K562 (cell line): ENCODE measurements at regions not wholly inside any gene's neighbourhood (a gene's known extent, or its start where the extent isn't known, plus 50 kb on each side); places are given as distances from the start of the nearest gene placed in this dataset.

Experiments
- ATAC-seq: fragments of 200-7000 bp; cut with Tn5 transposase; 3 replicates; pipeline ENCODE4 v1.9.1; 2020; ENCODE audit warnings: moderate library complexity
- BruUV-seq: library from RNA; stranded (reverse); fragments of 400-500 nt; replicated peaks from 2 replicates; lab custom pipeline; 2021; lab: Mats Ljungman, UMichigan
- CTCF ChIA-PET: fragments of 300-600 bp; formaldehyde crosslinking; extraction: SDS; loops from one replicate; lab custom pipeline; 2021; ENCODE audit warnings: low intra/inter-chr PET ratio; lab: Yijun Ruan, JAX
- POLR2A ChIA-PET: fragments of 300-600, 350-650 bp; sonication (Branson Sonifier 250); formaldehyde crosslinking; extraction: SDS; loops from one replicate; lab custom pipeline; 2021; ENCODE audit warnings: antibody characterized with exemption, inconsistent platforms; lab: Yijun Ruan, JAX
- DNase-seq, 4 experiments: peaks; one replicate each; pipeline versions ENCODE4 v3.0.0 to v3.0.0-alpha.2; 2011 to 2018; ENCODE audit warnings: low spot score in 3 of 4, mixed read lengths in 3 of 4; ENCODE audit errors: extremely low read depth in 1 of 4
- FAIRE-seq: peaks from 2 replicates; lab custom pipeline; 2011; peaks lifted over from hg19 to GRCh38; lab: Jason Lieb, UNC
- H2AFZ ChIP-seq: 2 replicates; pipeline ENCODE4 v1.6.0; 2011; ENCODE audit warnings: low read depth, low read length, control low read depth, inconsistent platforms
- H3K27ac ChIP-seq: fragments of 200-600 bp; 3 replicates; pipeline ENCODE4 v1.8.0; 2011; ENCODE audit warnings: low read depth, mild to moderate bottlenecking, control low read depth, inconsistent platforms, low read length, moderate library complexity, mixed read lengths; ENCODE audit errors: extremely low read depth
- H3K27me3 ChIP-seq, 2 experiments: fragments of 300-600 bp in 1 of 2; 2 replicates in 1 of 2; 3 replicates in 1 of 2; pipeline versions ENCODE4 v1.6.0 to v1.8.0; 2011; ENCODE audit warnings: inconsistent platforms in 2 of 2, low read length in 2 of 2, mild to moderate bottlenecking in 1 of 2, mixed read lengths in 1 of 2, moderate library complexity in 1 of 2; ENCODE audit not compliant: control insufficient read depth in 2 of 2, insufficient read depth in 2 of 2
- H3K36me3 ChIP-seq: fragments of 300-600 bp; 3 replicates; pipeline ENCODE4 v1.8.0; 2011; ENCODE audit warnings: mild to moderate bottlenecking, low read length, inconsistent platforms; ENCODE audit not compliant: control insufficient read depth, insufficient read depth
- H3K4me1 ChIP-seq, 2 experiments: fragments of 200-600 bp in 1 of 2; replicated peaks in 1 of 2; 2 replicates in 1 of 2; 3 replicates in 1 of 2; pipeline versions ENCODE4 v1.5.1 to v1.8.0; 2011; ENCODE audit warnings: inconsistent platforms in 2 of 2, low read length in 2 of 2, mild to moderate bottlenecking in 1 of 2, mixed read lengths in 1 of 2, moderate library complexity in 1 of 2; ENCODE audit not compliant: control insufficient read depth in 2 of 2, insufficient read depth in 2 of 2
- H3K4me2 ChIP-seq: 2 replicates; pipeline ENCODE4 v1.6.1; 2011; ENCODE audit warnings: low read length, control low read depth, inconsistent platforms, mixed read lengths; ENCODE audit not compliant: insufficient read depth
- H3K4me3 ChIP-seq: fragments of 200-600 bp; sonication (generic), shearing (Covaris generic); 2 replicates; pipeline ENCODE4 v1.5.1; 2016; ENCODE audit warnings: control low read depth, inconsistent platforms
- H3K79me2 ChIP-seq: fragments of 200-600 bp; 3 replicates; pipeline ENCODE4 v1.8.0; 2011; ENCODE audit warnings: low read length, inconsistent platforms; ENCODE audit not compliant: control insufficient read depth, insufficient read depth
- H3K9ac ChIP-seq, 2 experiments: 2 replicates each; pipeline versions ENCODE4 v1.6.0 to v1.6.1; 2011; ENCODE audit warnings: low read depth in 2 of 2, low read length in 2 of 2, control low read depth in 1 of 2, inconsistent platforms in 1 of 2, mild to moderate bottlenecking in 1 of 2, mixed read lengths in 1 of 2; ENCODE audit not compliant: insufficient read depth in 1 of 2
- H3K9me1 ChIP-seq: one replicate; pipeline ENCODE4 v1.6.0; 2011; ENCODE audit warnings: inconsistent platforms, mild to moderate bottlenecking, low read length, moderate library complexity; ENCODE audit not compliant: control insufficient read depth, insufficient read depth
- H3K9me3 ChIP-seq: replicated peaks from 2 replicates; pipeline ENCODE4 v1.5.1; 2011; ENCODE audit warnings: low read depth, low read length, inconsistent platforms; ENCODE audit not compliant: control insufficient read depth, insufficient read depth
- H4K20me1 ChIP-seq: replicated peaks from 2 replicates; pipeline ENCODE4 v1.6.1; 2011; ENCODE audit warnings: low read length, inconsistent platforms, mixed read lengths; ENCODE audit not compliant: control insufficient read depth, insufficient read depth
- ARID3B ChIP-seq: fragments of 250-450 bp; sonication (Bioruptor Pico); IDR thresholded peaks from 2 replicates; pipeline ENCODE4 v1.4.0; 2020; ENCODE audit warnings: borderline replicate concordance
- BRCA1 ChIP-seq, 2 experiments: fragments of 450-650 bp in 1 of 2; sonication (generic) in 1 of 2; formaldehyde crosslinking in 1 of 2; IDR thresholded peaks; 2 replicates each; pipeline versions ENCODE4 v1.5.0 to v1.6.1; 2017 to 2020; ENCODE audit warnings: mild to moderate bottlenecking in 1 of 2, missing genetic modification reagents in 1 of 2
- E2F1 ChIP-seq: sonication (generic); formaldehyde crosslinking; IDR thresholded peaks from 2 replicates; pipeline ENCODE4 v1.8.1; 2023; ENCODE audit warnings: mild to moderate bottlenecking, missing genetic modification reagents, moderate library complexity
- FOS ChIP-seq: IDR thresholded peaks from 3 replicates; pipeline ENCODE4 v1.6.1; 2011; ENCODE audit not compliant: insufficient read length; ENCODE audit errors: extremely low read depth
- HSF4 ChIP-seq: fragments of 250-450 bp; sonication (Bioruptor Pico); IDR thresholded peaks from 2 replicates; pipeline ENCODE4 v2.1.2; 2022; ENCODE audit warnings: mild to moderate bottlenecking, moderate library complexity, borderline replicate concordance
- MAFG ChIP-seq: fragments of 450-650 bp; conservative IDR thresholded peaks from 2 replicates; pipeline ENCODE4 v1.6.1; 2016; ENCODE audit warnings: missing genetic modification characterization, missing compliant biosample characterization
- MECOM ChIP-seq: fragments of 250-450 bp; sonication (Bioruptor Pico); IDR thresholded peaks from 2 replicates; pipeline ENCODE4 v1.8.0; 2022; ENCODE audit warnings: inconsistent platforms
- POLR2AphosphoS2 ChIP-seq: IDR thresholded peaks from 2 replicates; pipeline ENCODE4 v1.6.1; 2012; ENCODE audit warnings: low read length, improper control_type of control experiment
- REST ChIP-seq, 2 experiments: fragments of 450-650 bp; formaldehyde crosslinking in 1 of 2; IDR thresholded peaks; 2 replicates each; pipeline versions ENCODE4 v1.4.0 to v1.6.1; 2014 to 2020; ENCODE audit warnings: mild to moderate bottlenecking in 2 of 2, borderline replicate concordance in 1 of 2, low read depth in 1 of 2
- RFX1 ChIP-seq: fragments of 450-650 bp; IDR thresholded peaks from 2 replicates; pipeline ENCODE4 v1.6.1; 2016; ENCODE audit warnings: mild to moderate bottlenecking, moderate library complexity
- SNAPC5 ChIP-seq: fragments of 250-450 bp; sonication (Bioruptor Pico); IDR thresholded peaks from 2 replicates; pipeline ENCODE4 v1.8.0; 2021; ENCODE audit warnings: moderate library complexity, mild to moderate bottlenecking, inconsistent platforms
- TCF3 ChIP-seq: sonication (generic); formaldehyde crosslinking; IDR thresholded peaks from 2 replicates; pipeline ENCODE4 v1.4.0; 2020; ENCODE audit warnings: mild to moderate bottlenecking, missing genetic modification reagents
- ZC3H4 ChIP-seq: sonication (generic); formaldehyde crosslinking; IDR thresholded peaks from 2 replicates; pipeline ENCODE4 v1.9.0; 2021; ENCODE audit warnings: missing genetic modification reagents, borderline replicate concordance
- in situ Hi-C: fragments of 300-500 bp; cut with MboI; formaldehyde crosslinking; loops from 4 replicates; pipeline ENCODE4 v1.15.0; 2018; ENCODE audit warnings: inconsistent platforms, mixed read lengths
- intact Hi-C: fragments of 100-400 bp; cut with micrococcal nuclease; formaldehyde crosslinking; loops from 2 replicates; pipeline ENCODE4 v1.14.2; 2022

GRCh38 chr4:122300776-122301175 lies 78.0 kb upstream of the ADAD1 start:
- intact Hi-C loops, result no loop called here
- H3K4me1 ChIP-seq, result no peaks in the 10 kb centered on the region
- H3K9ac ChIP-seq, result no peak overlapping the region
- H3K4me3 ChIP-seq, result no peak overlapping the region
- H3K27me3 ChIP-seq, result no peaks in the 10 kb centered on the region
- H3K27ac ChIP-seq, result no peak overlapping the region
- H3K36me3 ChIP-seq, result no peaks in the 10 kb centered on the region; the same call in 2 of the 3 replicates
- no peak overlapping the region for H2AFZ ChIP-seq
- no peaks in the 10 kb centered on the region for H3K9me3 ChIP-seq
- CTCF ChIA-PET, result interaction anchor here (0.7 kb wide), 1 partner anchor 150 kb away, joined by 3 read pairs; no protein-coding TSS in a partner anchor
- POLR2A ChIA-PET, result no interaction called here
- H4K20me1 ChIP-seq, result no peaks in the 10 kb centered on the region
- in situ Hi-C loops, result no loop called here
- H3K4me2 ChIP-seq, result no peak overlapping the region
- FAIRE-seq (no peak), DNase-seq (no peak), ATAC-seq (no peak)
- no peaks in the 10 kb centered on the region for H3K79me2 ChIP-seq
- no TSS peak for BruUV-seq
- no peaks in the 10 kb centered on the region for H3K9me1 ChIP-seq
- TF ChIP-seq REST (IDR thresholded peaks at IDR 0.05; ENCODE audit: borderline replicate concordance) (no peak), REST (CRISPR knock-in tag; IDR thresholded peaks at IDR 0.05; ENCODE audit: low read depth) (no peak), POLR2AphosphoS2 (no peak), HSF4 (no peak), ARID3B (no peak), MECOM (CRISPR knock-in tag) (no peak), TCF3 (CRISPR knock-in tag) (no peak), SNAPC5 (CRISPR knock-in tag) (no peak), E2F1 (CRISPR knock-in tag) (no peak), BRCA1 (IDR thresholded peaks at IDR 0.05) (no peak), BRCA1 (CRISPR knock-in tag; IDR thresholded peaks at IDR 0.05) (no peak), RFX1 (no peak), ZC3H4 (CRISPR knock-in tag) (no peak), MAFG (tag) (no peak), FOS (no peak)
